Mesenchymal stem cell (in vitro differentiated cells and primary cell): ENCODE measurements at regions not wholly inside any gene's neighbourhood (a gene's known extent, or its start where the extent isn't known, plus 50 kb on each side); places are given as distances from the start of the nearest gene placed in this dataset.

Source experiments
- DNase-seq: peaks from one replicate; pipeline ENCODE4 v3.0.0-alpha.2; 2013
- H2AFZ ChIP-seq: one replicate; pipeline ENCODE4 v1.6.1; 2013; ENCODE audit warnings: low read depth, mild to moderate bottlenecking, control low read depth, inconsistent platforms, low read length, moderate library complexity
- H2AK5ac ChIP-seq: 2 replicates; pipeline ENCODE4 v1.6.1; 2013; ENCODE audit warnings: low read length, moderate library complexity, mild to moderate bottlenecking, inconsistent platforms; ENCODE audit not compliant: severe bottlenecking
- H2BK120ac ChIP-seq: one replicate; pipeline ENCODE4 v1.6.1; 2013; ENCODE audit warnings: low read depth, mild to moderate bottlenecking, inconsistent platforms, low read length, moderate library complexity
- H2BK12ac ChIP-seq, 2 experiments: one replicate each; pipeline ENCODE4 v1.6.1; 2013; ENCODE audit warnings: inconsistent platforms in 2 of 2, low read length in 2 of 2, mild to moderate bottlenecking in 2 of 2, moderate library complexity in 2 of 2, control low read depth in 1 of 2
- H2BK15ac ChIP-seq: one replicate; pipeline ENCODE4 v1.6.1; 2013; ENCODE audit warnings: mild to moderate bottlenecking, low read depth, inconsistent platforms; ENCODE audit not compliant: poor library complexity, severe bottlenecking
- H2BK5ac ChIP-seq: 2 replicates; pipeline ENCODE4 v1.6.1; 2013; ENCODE audit warnings: low read depth, mild to moderate bottlenecking, low read length, control low read depth, inconsistent platforms; ENCODE audit not compliant: poor library complexity, severe bottlenecking
- H3K14ac ChIP-seq, 2 experiments: one replicate each; pipeline ENCODE4 v1.6.1; 2013; ENCODE audit warnings: inconsistent platforms in 2 of 2, low read length in 2 of 2, control low read depth in 1 of 2, mild to moderate bottlenecking in 1 of 2, moderate library complexity in 1 of 2
- H3K18ac ChIP-seq, 2 experiments: one replicate each; pipeline ENCODE4 v1.6.1; 2013; ENCODE audit warnings: inconsistent platforms in 2 of 2, low read length in 2 of 2, control low read depth in 1 of 2, low read depth in 1 of 2, mild to moderate bottlenecking in 1 of 2
- H3K23ac ChIP-seq, 2 experiments: one replicate each; pipeline ENCODE4 v1.6.1; 2013; ENCODE audit warnings: inconsistent platforms in 2 of 2, low read length in 2 of 2, mild to moderate bottlenecking in 2 of 2, moderate library complexity in 2 of 2, control low read depth in 1 of 2
- H3K27ac ChIP-seq: 2 replicates; pipeline ENCODE4 v1.5.1; 2013; ENCODE audit warnings: mild to moderate bottlenecking, moderate library complexity, low read length, control low read depth, inconsistent platforms; ENCODE audit not compliant: poor library complexity, severe bottlenecking
- H3K27me3 ChIP-seq, 2 experiments: 2 replicates each; pipeline versions ENCODE4 v1.6.1 to v1.7.0; 2013; ENCODE audit warnings: low read length in 2 of 2, mild to moderate bottlenecking in 2 of 2, moderate library complexity in 2 of 2, control low read depth in 1 of 2, inconsistent platforms in 1 of 2; ENCODE audit not compliant: control insufficient read depth in 1 of 2, insufficient read depth in 1 of 2
- H3K36me3 ChIP-seq, 2 experiments: 2 replicates each; pipeline versions ENCODE4 v1.6.1 to v1.7.0; 2013; ENCODE audit warnings: low read length in 2 of 2, control low read depth in 1 of 2, inconsistent platforms in 1 of 2, low read depth in 1 of 2, mild to moderate bottlenecking in 1 of 2; ENCODE audit not compliant: insufficient read depth in 2 of 2, control insufficient read depth in 1 of 2
- H3K4ac ChIP-seq, 2 experiments: one replicate each; pipeline ENCODE4 v1.6.1; 2013; ENCODE audit warnings: inconsistent platforms in 2 of 2, low read length in 2 of 2, mild to moderate bottlenecking in 2 of 2, moderate library complexity in 2 of 2, control low read depth in 1 of 2, low read depth in 1 of 2
- H3K4me1 ChIP-seq: 2 replicates; pipeline ENCODE4 v1.6.1; 2013; ENCODE audit warnings: low read depth, low read length, control low read depth; ENCODE audit not compliant: control insufficient read depth, insufficient read depth
- H3K4me2 ChIP-seq: 2 replicates; pipeline ENCODE4 v1.6.1; 2013; ENCODE audit warnings: low read length, mild to moderate bottlenecking, inconsistent platforms; ENCODE audit not compliant: poor library complexity, severe bottlenecking
- H3K4me3 ChIP-seq, 2 experiments: 2 replicates each; pipeline versions ENCODE4 v1.5.1 to v1.7.0; 2013; ENCODE audit warnings: low read length in 2 of 2, mild to moderate bottlenecking in 2 of 2, control low read depth in 1 of 2, low read depth in 1 of 2; ENCODE audit not compliant: insufficient read depth in 1 of 2
- H3K79me1 ChIP-seq: replicated peaks from 2 replicates; pipeline ENCODE4 v1.6.1; 2013; ENCODE audit warnings: mild to moderate bottlenecking, control low read depth, low read length, inconsistent platforms; ENCODE audit not compliant: poor library complexity, severe bottlenecking
- H3K9ac ChIP-seq: 2 replicates; pipeline ENCODE4 v1.7.0; 2013; ENCODE audit warnings: mild to moderate bottlenecking, low read length, moderate library complexity
- H3K9me3 ChIP-seq: 2 replicates; pipeline ENCODE4 v1.7.0; 2013; ENCODE audit warnings: mild to moderate bottlenecking, low read length; ENCODE audit not compliant: control insufficient read depth
- H4K8ac ChIP-seq: one replicate; pipeline ENCODE4 v1.6.1; 2013; ENCODE audit warnings: inconsistent platforms, mild to moderate bottlenecking, low read length, moderate library complexity
- H4K91ac ChIP-seq: one replicate; pipeline ENCODE4 v1.6.1; 2013; ENCODE audit warnings: mild to moderate bottlenecking, low read length, inconsistent platforms
- WGBS: methylation state at CpG from one replicate; pipeline ENCODE4 v1.1.7; 2013; ENCODE audit warnings: mixed read lengths; 5-methylcytosine and 5-hydroxymethylcytosine counted together

GRCh38 chr5:61272688-61273087 lies 59.4 kb upstream of the ZSWIM6 start:
- Histone ChIP-seq H2BK12ac (no peak overlapping the region), H2BK5ac (no peak overlapping the region), H4K8ac (no peak overlapping the region), H3K4me2 (no peak overlapping the region), H2BK15ac (no peak overlapping the region), H3K14ac (no peak overlapping the region), H2AK5ac (no peak overlapping the region), H3K4me1 (peaks cover 5% of the 10 kb centered on the region), H3K4me3 (no peak overlapping the region), H3K9ac (no peak overlapping the region), H3K79me1 (no peaks in the 10 kb centered on the region), H3K27me3 (no peaks in the 10 kb centered on the region), H2BK120ac (no peak overlapping the region), H3K23ac (no peak overlapping the region), H3K9me3 (no peaks in the 10 kb centered on the region), H4K91ac (no peak overlapping the region), H2AFZ (no peak overlapping the region), H3K4ac (no peak overlapping the region), H3K18ac (no peak overlapping the region), H3K27ac (no peak overlapping the region), H3K36me3 (no peaks in the 10 kb centered on the region)
- no peak for DNase-seq
- WGBS, result 82% methylated on average over 2 of the region's 2 CpGs

- no peak overlapping the region for H3K4ac ChIP-seq
- no peak overlapping the region for H2BK12ac ChIP-seq
- no peaks in the 10 kb centered on the region for H3K36me3 ChIP-seq
- H3K4me3 ChIP-seq, result no peak overlapping the region
- H2AFZ ChIP-seq, result no peak overlapping the region
- H3K14ac ChIP-seq, result no peak overlapping the region
- H2BK120ac ChIP-seq, result no peak overlapping the region
- H3K9me3 ChIP-seq, result no peaks in the 10 kb centered on the region
- H3K79me1 ChIP-seq, result no peaks in the 10 kb centered on the region
- H4K8ac ChIP-seq, result no peak overlapping the region
- no peak overlapping the region for H2BK5ac ChIP-seq
- H2BK15ac ChIP-seq, result no peak overlapping the region
- H3K4me2 ChIP-seq, result no peak overlapping the region
- H4K91ac ChIP-seq, result no peak overlapping the region
- WGBS, result 98% methylated on average over 1 of the region's 1 CpG
- no peak for DNase-seq
- no peak overlapping the region for H3K27ac ChIP-seq
- H3K23ac ChIP-seq, result no peak overlapping the region
- peaks cover 5% of the 10 kb centered on the region for H3K4me1 ChIP-seq
- no peak overlapping the region for H3K18ac ChIP-seq
- H3K27me3 ChIP-seq, result no peaks in the 10 kb centered on the region
- H2AK5ac ChIP-seq, result no peak overlapping the region
- H3K9ac ChIP-seq, result no peak overlapping the region
These were observed 58.6 kb upstream of the ZSWIM6 start for GRCh38 chr5:61273279-61273975.

GRCh38 chr5:61274511-61274911 lies 57.5 kb upstream of the ZSWIM6 start:
- no peak overlapping the region for H4K8ac ChIP-seq
- H2BK15ac ChIP-seq, result no peak overlapping the region
- no peak overlapping the region for H3K23ac ChIP-seq
- H3K4me3 ChIP-seq, result no peak overlapping the region
- no peak overlapping the region for H2BK12ac ChIP-seq
- no peak overlapping the region for H3K4ac ChIP-seq
- no peaks in the 10 kb centered on the region for H3K36me3 ChIP-seq
- no peak overlapping the region for H2BK5ac ChIP-seq
- H4K91ac ChIP-seq, result no peak overlapping the region
- H3K18ac ChIP-seq, result no peak overlapping the region
- H2BK120ac ChIP-seq, result no peak overlapping the region
- H3K27ac ChIP-seq, result no peak overlapping the region
- H3K4me1 ChIP-seq, result peaks cover 5% of the 10 kb centered on the region
- no peak overlapping the region for H2AK5ac ChIP-seq
- H3K27me3 ChIP-seq, result no peaks in the 10 kb centered on the region
- H3K4me2 ChIP-seq, result no peak overlapping the region
- DNase-seq, result no peak
- H3K79me1 ChIP-seq, result no peaks in the 10 kb centered on the region
- no peaks in the 10 kb centered on the region for H3K9me3 ChIP-seq
- H3K14ac ChIP-seq, result no peak overlapping the region
- H3K9ac ChIP-seq, result peak overlapping the region; percentile 56
- no peak overlapping the region for H2AFZ ChIP-seq

GRCh38 chr5:61275841-61276240 lies 56.2 kb upstream of the ZSWIM6 start:
- no peak overlapping the region for H2AFZ ChIP-seq
- WGBS, result 22% methylated on average over 8 of the region's 8 CpGs

More at GRCh38 chr5:61275841-61276240, 56.2 kb upstream of the ZSWIM6 start:
- peak; percentile 66 for DNase-seq
- no peak overlapping the region for H2BK15ac ChIP-seq
- H3K27me3 ChIP-seq, result no peaks in the 10 kb centered on the region
- H2AK5ac ChIP-seq, result no peak overlapping the region
- H2BK5ac ChIP-seq, result no peak overlapping the region
- peak overlapping the region in 1 of 2 experiments; percentile 46 for H3K14ac ChIP-seq
- no peak overlapping the region for H3K4me2 ChIP-seq
- peak overlapping the region in 1 of 2 experiments; percentile 42 for H3K23ac ChIP-seq
- peak overlapping the region; percentile 56 for H3K9ac ChIP-seq
- H3K4ac ChIP-seq, result peak overlapping the region in 1 of 2 experiments; percentile 89
- no peaks in the 10 kb centered on the region for H3K36me3 ChIP-seq
- no peak overlapping the region for H3K27ac ChIP-seq
- H3K4me3 ChIP-seq, result no peak overlapping the region
- peak overlapping the region; percentile 47 for H4K8ac ChIP-seq
- peak overlapping the region; percentile 43 to 46 for H2BK12ac ChIP-seq
- H3K79me1 ChIP-seq, result no peaks in the 10 kb centered on the region
- peaks cover 7% of the 10 kb centered on the region for H3K4me1 ChIP-seq
- peak overlapping the region; percentile 50 for H2BK120ac ChIP-seq
- H3K18ac ChIP-seq, result peak overlapping the region in 1 of 2 experiments; percentile 52
- no peaks in the 10 kb centered on the region for H3K9me3 ChIP-seq
- H4K91ac ChIP-seq, result peak overlapping the region; percentile 43
